GM12874 (cell line): ENCODE measurements at regions not wholly inside any gene's neighbourhood (a gene's known extent, or its start where the extent isn't known, plus 50 kb on each side); places are given as distances from the start of the nearest gene placed in this dataset.

ENCODE experiments used
- TF ChIP-seq, protein P1 (sequence below): IDR thresholded peaks from 2 replicates; pipeline ENCODE4 v1.5.1; 2011; ENCODE audit warnings: low read depth, mild to moderate bottlenecking, control low read depth, low read length, moderate library complexity; ENCODE audit not compliant: insufficient read depth

GRCh38 chr6:16901306-16901705 lies 140.0 kb upstream of the ATXN1 start:
- TF ChIP-seq, protein P1, sequence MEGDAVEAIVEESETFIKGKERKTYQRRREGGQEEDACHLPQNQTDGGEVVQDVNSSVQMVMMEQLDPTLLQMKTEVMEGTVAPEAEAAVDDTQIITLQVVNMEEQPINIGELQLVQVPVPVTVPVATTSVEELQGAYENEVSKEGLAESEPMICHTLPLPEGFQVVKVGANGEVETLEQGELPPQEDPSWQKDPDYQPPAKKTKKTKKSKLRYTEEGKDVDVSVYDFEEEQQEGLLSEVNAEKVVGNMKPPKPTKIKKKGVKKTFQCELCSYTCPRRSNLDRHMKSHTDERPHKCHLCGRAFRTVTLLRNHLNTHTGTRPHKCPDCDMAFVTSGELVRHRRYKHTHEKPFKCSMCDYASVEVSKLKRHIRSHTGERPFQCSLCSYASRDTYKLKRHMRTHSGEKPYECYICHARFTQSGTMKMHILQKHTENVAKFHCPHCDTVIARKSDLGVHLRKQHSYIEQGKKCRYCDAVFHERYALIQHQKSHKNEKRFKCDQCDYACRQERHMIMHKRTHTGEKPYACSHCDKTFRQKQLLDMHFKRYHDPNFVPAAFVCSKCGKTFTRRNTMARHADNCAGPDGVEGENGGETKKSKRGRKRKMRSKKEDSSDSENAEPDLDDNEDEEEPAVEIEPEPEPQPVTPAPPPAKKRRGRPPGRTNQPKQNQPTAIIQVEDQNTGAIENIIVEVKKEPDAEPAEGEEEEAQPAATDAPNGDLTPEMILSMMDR = no peak

DNA sequence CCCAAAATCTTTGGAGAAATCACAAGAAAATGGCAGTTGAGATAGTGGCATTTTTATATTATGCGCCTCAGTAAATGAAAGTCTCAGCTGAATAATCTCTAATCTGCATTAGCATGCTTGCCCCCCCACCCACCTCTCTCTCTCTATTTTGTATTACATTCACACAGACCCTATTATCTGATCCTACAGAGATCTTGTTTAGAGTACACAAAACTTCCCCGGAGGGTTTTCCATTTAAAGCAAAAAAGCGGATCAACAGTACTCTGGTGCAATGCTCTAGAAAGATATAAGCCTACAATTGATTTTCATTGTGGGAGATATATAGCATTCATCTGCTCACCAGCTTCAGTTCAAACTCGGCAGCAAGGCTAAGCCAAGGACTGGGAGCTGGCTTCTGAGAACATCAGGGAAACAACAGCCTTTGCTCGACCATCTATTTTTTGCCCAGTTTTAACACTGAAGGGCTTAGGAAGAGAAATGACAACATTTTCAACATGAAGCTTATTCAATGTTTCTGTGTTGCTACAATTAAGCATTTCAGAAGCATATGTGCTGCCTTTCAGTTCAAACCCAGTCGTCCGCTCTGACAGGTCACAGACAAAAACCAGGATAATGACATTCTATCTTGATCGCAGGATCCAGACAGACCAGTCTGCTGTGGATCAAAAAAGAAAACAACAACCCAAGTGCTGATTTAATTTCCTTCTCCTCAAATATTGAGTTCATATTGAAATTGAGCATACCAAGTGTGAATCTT lies 137.6 kb upstream of the ATXN1 start:
- TF ChIP-seq, protein P1 = no peak

- TF ChIP-seq, protein P1 = no peak
Measured at GRCh38 chr6:16897669-16898068, 136.4 kb upstream of the ATXN1 start.

GRCh38 chr6:16894301-16894700 lies 133.0 kb upstream of the ATXN1 start:
- TF ChIP-seq, protein P1 = no peak

- TF ChIP-seq, protein P1 = no peak
Measured at GRCh38 chr6:16885411-16886160, 124.3 kb upstream of the ATXN1 start.

- TF ChIP-seq, protein P1 = no peak
Measured at GRCh38 chr6:16884526-16884925, 123.3 kb upstream of the ATXN1 start.

GRCh38 chr6:16883414-16883813 lies 122.2 kb upstream of the ATXN1 start:
- TF ChIP-seq, protein P1 = no peak
